Astrocyte of the cerebellum (primary cell): ENCODE measurements at regions not wholly inside any gene's neighbourhood (a gene's known extent, or its start where the extent isn't known, plus 50 kb on each side); places are given as distances from the start of the nearest gene placed in this dataset.

ENCODE experiments used
- DNase-seq: peaks from one replicate; pipeline ENCODE4 v3.0.0-alpha.2; 2011; ENCODE audit warnings: low read depth
- H3K4me3 ChIP-seq: 2 replicates; pipeline ENCODE4 v1.5.1; 2011; ENCODE audit warnings: mild to moderate bottlenecking, low read depth, low read length, moderate library complexity
- CTCF ChIP-seq: IDR thresholded peaks from 2 replicates; pipeline ENCODE4 v1.5.1; 2012; ENCODE audit warnings: low read length, low read depth, moderate library complexity, mild to moderate bottlenecking; ENCODE audit errors: missing control alignments
- in situ Hi-C: cut with HindIII; loops from 2 replicates; pipeline ENCODE4 v1.10.0; 2017; ENCODE audit warnings: low sequenced_read_pairs

- in situ Hi-C loops: no loop called here
- TF ChIP-seq CTCF: no peak
- no peak for DNase-seq
- H3K4me3 ChIP-seq: no peak overlapping the region
Measured at GRCh38 chrX:69218407-69218997, 53.2 kb upstream of the PJA1 start.

- no peak overlapping the region for H3K4me3 ChIP-seq
- no peak for TF ChIP-seq CTCF
- in situ Hi-C loops: no loop called here
- no peak for DNase-seq
Measured at GRCh38 chrX:69216911-69217310, 51.7 kb upstream of the PJA1 start.

GRCh38 chrX:69216446-69216845, 51.2 kb upstream of the PJA1 start:
- TF ChIP-seq CTCF: no peak
- H3K4me3 ChIP-seq: no peak overlapping the region
- no peak for DNase-seq
- in situ Hi-C loops: no loop called here

DNA sequence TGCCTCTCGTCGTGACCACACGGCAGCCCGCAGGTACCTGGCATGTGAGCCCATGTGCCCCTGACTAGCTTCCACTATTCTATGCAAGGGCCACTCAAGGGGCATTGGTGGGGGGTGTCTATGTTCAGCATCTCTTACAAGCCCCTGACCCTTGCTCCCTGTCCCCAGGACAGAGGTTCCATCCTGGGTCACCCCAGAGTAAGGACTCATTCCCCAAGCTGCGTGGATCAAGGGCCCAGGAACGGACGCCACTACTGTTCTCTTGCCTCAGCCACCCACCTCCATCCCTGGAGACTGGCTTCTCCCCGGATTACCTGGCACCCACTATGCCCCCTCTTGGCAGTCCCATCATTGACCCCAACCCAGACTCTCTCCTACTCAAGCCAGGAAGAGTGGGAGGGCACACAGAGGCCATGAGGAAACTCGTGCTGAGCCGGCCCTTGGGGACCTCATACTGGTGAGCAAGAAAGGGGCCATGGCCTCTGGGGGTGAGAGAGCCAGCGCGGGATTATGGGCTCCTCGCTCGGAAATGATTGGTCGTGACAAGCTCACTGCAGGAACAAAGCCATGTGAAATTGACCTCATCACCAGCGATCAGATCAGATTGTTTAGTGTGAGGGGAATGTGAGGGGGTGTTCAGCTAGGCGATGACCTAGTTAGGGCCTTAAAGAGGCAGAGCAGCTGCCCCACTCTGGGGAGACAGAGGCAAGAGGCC, 50.1 kb upstream of the PJA1 start:
- no peak overlapping the region for H3K4me3 ChIP-seq
- TF ChIP-seq CTCF: no peak
- DNase-seq: no peak
- in situ Hi-C loops: no loop called here
